M059J (cell line): ENCODE measurements at regions not wholly inside any gene's neighbourhood (a gene's known extent, or its start where the extent isn't known, plus 50 kb on each side); places are given as distances from the start of the nearest gene placed in this dataset.
"Not testable (repeated sequence)": the region's sequence is repeated elsewhere in the genome, so short reads cannot be mapped to it uniquely, and the experiment has no call there.

ENCODE experiments used
- DNase-seq: peaks from one replicate; pipeline ENCODE4 v3.0.0-alpha.2; 2012; ENCODE audit warnings: low read depth

- DNase-seq = no peak
Measured at GRCh38 chr10:101280511-101280910, 51.2 kb upstream of the LBX1 start.

DNA sequence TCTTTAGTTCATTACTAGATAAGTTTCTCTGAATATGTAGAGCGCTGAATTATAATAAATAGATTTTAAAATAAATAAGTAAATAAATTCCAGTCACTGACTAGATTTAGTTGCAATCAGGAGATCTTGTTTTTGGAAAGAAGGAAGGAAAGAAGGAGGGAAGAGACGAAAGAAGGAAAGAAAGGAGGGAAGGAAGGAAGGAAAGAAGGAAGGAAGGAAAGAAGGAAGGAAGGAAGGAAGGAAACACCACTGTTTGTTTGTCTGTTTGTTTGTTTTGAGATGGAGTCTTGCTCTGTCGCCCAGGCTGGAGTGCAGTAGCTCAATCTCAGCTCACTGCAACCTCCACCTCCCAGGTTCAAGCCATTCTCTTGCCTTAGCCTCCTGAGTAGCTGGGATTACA is 51.7 kb upstream of the LBX1 start:
- DNase-seq = not testable (repeated sequence)

DNA sequence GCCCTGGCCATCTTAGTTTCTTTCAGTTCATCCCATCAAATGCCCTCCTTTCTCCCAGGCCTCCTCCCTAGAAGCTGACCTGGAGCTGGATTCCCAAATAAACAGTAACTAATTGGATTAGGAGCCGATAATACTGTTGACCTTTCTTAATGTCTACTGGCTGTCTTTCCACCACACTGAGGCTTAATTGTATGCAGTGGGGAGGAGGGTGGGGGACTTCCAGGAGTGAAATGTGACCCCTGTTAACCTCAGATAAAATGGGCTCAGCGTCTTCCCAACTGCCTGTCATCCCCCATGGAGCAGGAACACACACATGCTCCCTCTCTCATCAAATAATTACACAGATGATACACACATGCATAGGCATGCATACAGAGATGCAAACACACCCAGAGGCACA is 53.7 kb upstream of the LBX1 start:
- DNase-seq = no peak

DNA sequence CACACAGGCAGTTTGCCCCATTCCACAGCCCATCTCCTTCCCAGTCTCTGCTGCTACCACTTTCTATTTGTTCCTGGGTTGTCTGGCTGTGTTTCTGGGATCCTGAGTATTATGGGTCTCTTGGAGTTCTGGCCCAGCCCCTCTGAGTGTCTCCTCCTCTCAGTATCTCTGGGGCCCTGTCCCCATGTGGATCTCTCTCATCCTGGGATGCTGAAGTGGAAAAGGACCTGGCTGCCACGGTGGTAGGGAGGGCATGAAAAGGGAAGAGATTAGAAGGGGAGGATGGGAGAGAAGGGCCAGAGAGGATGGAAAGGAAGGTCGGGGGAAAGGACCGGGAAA is 54.5 kb upstream of the LBX1 start:
- no peak for DNase-seq

DNA sequence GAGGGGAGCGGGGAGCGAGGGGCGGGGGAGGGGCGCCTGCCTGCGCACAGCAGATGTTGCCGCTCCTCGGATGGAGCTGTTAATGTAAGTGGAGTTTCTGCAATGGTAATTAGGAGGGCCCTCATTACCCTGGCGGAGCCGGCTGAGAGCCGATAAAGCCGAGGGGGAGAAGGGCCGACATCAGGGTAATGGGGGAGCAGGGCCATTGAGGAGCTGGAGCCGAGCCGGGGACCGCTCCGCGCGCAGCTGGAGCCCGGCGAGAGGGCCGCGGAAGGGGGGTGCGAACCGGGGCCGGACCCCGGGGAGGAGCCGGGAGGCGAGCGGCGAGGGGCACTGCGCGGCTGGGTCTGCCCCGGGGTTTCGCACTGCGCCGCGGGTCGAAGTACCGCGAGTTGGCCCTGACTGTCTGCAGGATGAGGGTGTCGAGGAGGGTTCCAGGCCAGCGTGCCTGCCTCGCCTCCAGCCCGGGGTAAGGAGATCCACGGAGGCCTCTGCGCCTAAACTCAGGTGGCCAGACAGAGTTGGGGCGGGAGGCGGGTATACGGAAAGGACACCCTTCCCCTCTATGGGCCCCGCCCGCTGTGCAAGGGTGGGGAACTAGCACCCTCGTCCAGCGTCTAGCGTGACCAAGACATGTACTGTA is 55.0 kb upstream of the LBX1 start:
- DNase-seq = no peak

GRCh38 chr10:101284744-101285463 is 55.6 kb upstream of the LBX1 start:
- DNase-seq = no peak

GRCh38 chr10:101285519-101286070 is 56.3 kb upstream of the LBX1 start:
- no peak for DNase-seq

- DNase-seq = no peak
Measured at GRCh38 chr10:101286248-101287046, 57.2 kb upstream of the LBX1 start.

GRCh38 chr10:101287183-101287996 is 58.1 kb upstream of the LBX1 start:
- no peak for DNase-seq

GRCh38 chr10:101287997-101288635 is 58.9 kb upstream of the LBX1 start:
- peak; percentile 31 for DNase-seq

- peak; percentile 27 for DNase-seq
Measured at GRCh38 chr10:101289541-101289940, 60.3 kb upstream of the LBX1 start.

DNA sequence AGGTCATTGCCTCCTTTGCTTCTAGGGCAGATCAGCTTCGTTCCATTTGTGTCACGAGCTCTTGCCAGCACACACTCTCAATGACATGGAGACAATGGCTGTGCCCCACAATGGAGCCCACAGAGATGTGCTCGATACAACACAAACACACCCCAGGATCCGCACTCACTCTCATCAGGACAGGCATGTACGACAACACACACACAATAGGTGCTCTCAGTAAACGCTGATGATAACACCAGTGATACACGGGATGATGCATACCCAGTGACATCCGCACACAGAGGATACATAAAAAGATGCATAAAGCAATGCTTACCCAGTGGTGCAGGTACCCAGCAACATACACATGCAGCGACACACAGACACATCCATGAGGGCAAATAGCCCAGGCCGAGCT is 61.2 kb upstream of the LBX1 start:
- no peak for DNase-seq

DNA sequence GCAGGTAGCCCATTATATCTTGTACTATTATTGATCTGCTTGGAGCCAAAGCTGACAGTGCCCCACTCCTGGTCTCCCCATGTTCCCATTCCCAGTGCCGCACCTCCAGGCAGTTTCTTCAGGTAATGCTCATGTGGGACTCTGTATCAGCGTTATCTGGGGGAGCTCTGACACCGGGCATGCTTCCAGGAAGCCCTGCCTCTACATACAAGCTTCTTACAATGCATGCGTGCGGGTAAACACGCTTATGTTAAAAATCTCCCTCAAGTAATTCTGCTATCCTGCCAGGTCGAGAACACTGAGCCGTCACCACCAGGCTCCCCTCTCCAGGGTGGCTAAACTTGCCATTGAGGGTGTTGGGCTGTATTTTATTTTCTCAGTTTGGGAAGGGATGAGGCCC is 61.6 kb upstream of the LBX1 start:
- DNase-seq = no peak

DNA sequence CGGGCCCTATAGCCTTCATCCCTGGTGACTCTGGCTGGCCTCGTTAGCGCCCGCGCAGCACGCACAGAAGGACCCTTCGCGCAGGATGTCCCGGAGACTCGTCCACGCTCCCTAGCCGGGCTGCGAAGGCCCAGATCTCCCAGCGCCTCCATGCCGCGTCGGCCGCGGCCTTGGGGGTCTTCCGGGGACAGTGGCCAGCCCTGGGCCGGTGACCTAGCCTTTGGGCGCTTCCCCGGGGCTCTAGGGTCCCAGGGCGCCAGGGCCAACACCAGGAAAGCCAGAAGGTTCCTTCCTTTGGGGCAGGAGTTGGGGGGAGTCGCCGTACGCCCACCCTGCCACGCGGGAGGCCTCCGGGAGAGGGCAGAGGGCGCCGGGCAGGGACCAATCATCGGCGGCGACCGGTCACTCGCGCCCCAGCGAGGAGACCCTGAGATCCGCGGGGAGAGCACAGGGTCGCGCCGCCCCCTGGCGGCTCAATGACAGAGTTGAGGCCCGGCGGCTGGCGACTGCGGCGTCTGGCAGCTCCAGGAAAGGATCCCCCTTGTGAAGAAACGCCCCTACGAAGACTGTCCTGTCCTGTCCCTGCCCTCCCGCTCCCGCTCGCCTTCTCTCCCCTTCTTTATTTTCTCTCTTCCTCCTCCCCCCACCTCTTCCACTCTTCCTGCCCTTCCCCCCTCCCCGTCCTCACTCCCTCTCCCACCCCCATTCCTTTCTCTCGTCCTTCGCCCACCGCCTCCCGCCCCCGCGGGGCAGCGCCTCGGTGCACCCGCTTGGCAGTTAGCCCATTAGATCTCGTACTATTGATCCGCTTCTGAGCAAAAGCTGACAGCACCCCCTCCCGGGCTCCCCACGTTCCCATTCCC is 62.3 kb upstream of the LBX1 start:
- peak; percentile 30 for DNase-seq

DNA sequence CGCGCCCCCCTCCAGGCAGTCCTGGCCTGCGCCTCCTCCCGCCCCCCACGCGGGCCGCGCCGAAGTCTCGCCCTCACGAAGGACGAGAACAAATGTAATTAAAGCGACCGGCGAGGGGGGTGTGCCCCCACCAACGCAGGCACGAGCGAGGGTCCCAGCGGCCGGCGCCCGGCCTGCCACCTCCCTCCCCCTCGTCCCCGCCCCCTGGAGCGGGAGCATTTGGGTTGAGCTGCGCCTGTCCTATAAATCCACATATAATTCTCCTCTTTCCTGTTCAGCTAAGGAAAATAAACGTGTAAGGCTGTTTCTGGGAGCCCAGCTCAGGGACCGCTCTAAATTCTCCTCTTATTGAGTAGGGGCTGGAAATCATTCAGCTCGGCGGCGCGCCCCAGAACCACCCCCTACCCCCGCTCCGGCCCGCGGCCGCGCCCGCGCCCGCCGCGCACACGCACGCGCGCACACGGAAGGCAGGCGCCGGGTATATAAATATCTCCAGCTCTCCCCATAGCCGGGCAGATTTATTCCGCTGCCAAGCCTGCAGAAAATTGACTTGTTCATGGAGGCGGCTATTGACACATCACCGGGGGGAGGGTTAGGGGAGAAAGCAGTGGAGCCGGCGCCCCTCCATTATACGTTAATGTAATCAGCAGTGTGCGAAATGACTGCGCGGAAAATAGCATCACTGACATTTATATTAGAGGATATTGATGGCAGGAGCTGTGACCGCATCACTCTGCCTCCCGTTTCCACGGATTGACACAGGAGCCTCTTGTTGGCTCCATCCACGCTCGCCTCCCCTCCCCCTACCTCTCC is 61.6 kb upstream of the BTRC start:
- DNase-seq = no peak

DNA sequence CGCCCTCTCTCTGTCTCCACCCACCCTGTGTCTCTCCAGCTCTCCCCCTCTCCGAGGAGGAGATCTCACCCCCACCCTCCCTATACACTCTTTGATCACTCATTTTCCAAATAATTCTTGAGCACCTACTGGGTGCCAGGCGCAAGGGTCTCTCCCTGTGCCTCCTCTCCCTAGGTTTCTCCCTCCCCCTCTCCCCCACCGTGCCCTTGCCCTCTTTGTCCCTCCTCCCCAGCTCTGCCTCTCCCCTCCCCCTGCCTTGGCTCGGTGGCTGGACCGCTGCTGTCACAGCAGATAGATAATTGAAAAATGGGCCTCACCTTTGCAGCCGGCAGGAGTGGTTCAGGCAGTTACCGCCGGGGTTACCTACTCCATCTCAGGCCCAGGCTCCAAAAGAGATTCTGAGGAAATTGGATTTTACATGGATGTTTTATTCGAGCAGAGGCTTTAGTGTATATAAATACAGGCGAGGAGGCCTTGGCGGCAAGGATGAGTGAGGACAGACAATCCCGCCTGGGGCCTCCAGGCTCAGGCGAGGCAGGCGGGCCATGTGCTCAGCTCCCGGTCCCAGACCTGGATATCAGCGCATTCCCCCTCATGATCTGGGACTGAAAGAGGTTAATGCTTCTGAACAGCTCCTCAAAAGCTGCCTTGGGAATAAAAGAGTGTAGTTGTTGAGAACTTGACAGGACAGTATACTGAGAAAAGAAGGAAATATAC is 60.8 kb upstream of the BTRC start:
- no peak for DNase-seq

- DNase-seq = no peak
Measured at GRCh38 chr10:101294109-101294508, 59.9 kb upstream of the BTRC start.

- DNase-seq = no peak
Measured at GRCh38 chr10:101295261-101295660, 58.7 kb upstream of the BTRC start.
